Natural killer cell (primary cell): ENCODE measurements at regions not wholly inside any gene's neighbourhood (a gene's known extent, or its start where the extent isn't known, plus 50 kb on each side); places are given as distances from the start of the nearest gene placed in this dataset.

Source experiments
- ATAC-seq, 3 donors: fragments of 150-1000 bp in 2 of 3; fragments of 200-7000 bp in 1 of 3; cut with Tn5 transposase; 1 replicate in 1 of 3; 2 replicates in 2 of 3; pipeline ENCODE4 v1.10.0; 2021; ENCODE audit warnings: mild to moderate bottlenecking in 2 of 3, moderate library complexity in 2 of 3
- DNase-seq, 2 donors: peaks; one replicate each; pipeline versions ENCODE4 v3.0.0 to v3.0.0-alpha.2; 2013 to 2021; ENCODE audit warnings: mixed read lengths in 1 of 2
- H3K27ac ChIP-seq: one replicate; pipeline ENCODE4 v1.5.1; 2013; ENCODE audit warnings: mild to moderate bottlenecking, low read length
- H3K27me3 ChIP-seq: one replicate; pipeline ENCODE4 v1.6.1; 2013; ENCODE audit warnings: low read length; ENCODE audit not compliant: control insufficient read depth, insufficient read depth
- H3K36me3 ChIP-seq: one replicate; pipeline ENCODE4 v1.6.1; 2013; ENCODE audit warnings: low read length; ENCODE audit not compliant: control insufficient read depth, insufficient read depth
- H3K4me1 ChIP-seq: one replicate; pipeline ENCODE4 v1.6.1; 2013; ENCODE audit warnings: low read length; ENCODE audit not compliant: control insufficient read depth, insufficient read depth
- H3K4me3 ChIP-seq: one replicate; pipeline ENCODE4 v1.5.1; 2013; ENCODE audit warnings: low read length
- H3K9me3 ChIP-seq: one replicate; pipeline ENCODE4 v1.6.1; 2013; ENCODE audit warnings: low read length; ENCODE audit not compliant: control insufficient read depth, insufficient read depth
- H3K27ac Mint-ChIP-seq, 2 donors: one replicate each; pipeline ENCODE4 v1.8.0; 2022; ENCODE audit warnings: mild to moderate bottlenecking in 2 of 2, mixed read lengths in 2 of 2, moderate library complexity in 1 of 2
- H3K27me3 Mint-ChIP-seq, 2 donors: one replicate each; pipeline ENCODE4 v1.8.0; 2022; ENCODE audit warnings: low read depth in 2 of 2, mixed read lengths in 2 of 2
- H3K36me3 Mint-ChIP-seq: one replicate; pipeline ENCODE4 v1.8.0; 2022; ENCODE audit warnings: mixed read lengths
- H3K4me1 Mint-ChIP-seq, 2 donors: one replicate each; pipeline ENCODE4 v1.8.0; 2022; ENCODE audit warnings: mixed read lengths in 2 of 2
- H3K4me3 Mint-ChIP-seq: one replicate; pipeline ENCODE4 v1.8.0; 2022; ENCODE audit warnings: mild to moderate bottlenecking, moderate library complexity, mixed read lengths
- H3K9me3 Mint-ChIP-seq, 2 donors: one replicate each; pipeline ENCODE4 v1.8.0; 2022; ENCODE audit warnings: mixed read lengths in 2 of 2
- WGBS: methylation state at CpG from one replicate; pipeline ENCODE4 v1.1.7; 2013; ENCODE audit warnings: missing lambda C conversion rate; ENCODE audit not compliant: insufficient coverage; 5-methylcytosine and 5-hydroxymethylcytosine counted together
- intact Hi-C: fragments of 100-400 bp; cut with micrococcal nuclease; formaldehyde crosslinking; loops from one replicate; pipeline ENCODE4 v1.14.2; 2022
- TF ChIP-seq, protein P1 (sequence below): fragments of 200-600 bp; IDR thresholded peaks from one replicate; pipeline ENCODE4 v1.8.0; 2022; ENCODE audit warnings: antibody characterized with exemption

DNA sequence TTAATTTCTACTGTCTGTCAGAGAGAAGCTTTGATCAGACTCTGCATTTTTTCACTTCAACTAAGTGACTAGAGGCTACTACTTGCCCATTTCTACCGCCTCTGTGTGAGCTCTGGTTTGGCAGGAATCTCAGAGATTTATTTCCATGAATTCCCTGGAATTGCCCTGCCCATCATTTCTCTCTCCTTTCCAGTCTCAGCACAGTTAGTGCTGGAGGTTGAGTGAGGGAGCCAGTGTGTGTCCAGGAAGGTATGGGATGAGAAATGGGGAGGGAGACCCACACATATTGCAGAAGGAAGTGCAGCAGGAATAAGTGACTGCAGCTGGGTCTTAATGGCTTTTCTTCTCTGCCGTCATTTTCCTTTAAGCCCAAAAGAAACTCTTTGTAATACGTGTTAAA, 443.1 kb upstream of the ZNF462 start:
- WGBS, result 87% methylated on average over 1 of the region's 3 CpGs
- H3K27me3 ChIP-seq, result no peaks in the 10 kb centered on the region
- no peak for DNase-seq
- Mint-ChIP-seq H3K4me1 (peaks cover 52 to 68% of the 10 kb centered on the region in 2 donors), H3K27me3 (no peaks in the 10 kb centered on the region), H3K4me3 (peak overlapping the region; percentile 45), H3K9me3 (no peaks in the 10 kb centered on the region), H3K36me3 (no peaks in the 10 kb centered on the region), H3K27ac (peak overlapping the region; percentile 13 to 61)
- H3K9me3 ChIP-seq, result no peaks in the 10 kb centered on the region
- no peak overlapping the region for H3K4me3 ChIP-seq
- TF ChIP-seq, protein P1, sequence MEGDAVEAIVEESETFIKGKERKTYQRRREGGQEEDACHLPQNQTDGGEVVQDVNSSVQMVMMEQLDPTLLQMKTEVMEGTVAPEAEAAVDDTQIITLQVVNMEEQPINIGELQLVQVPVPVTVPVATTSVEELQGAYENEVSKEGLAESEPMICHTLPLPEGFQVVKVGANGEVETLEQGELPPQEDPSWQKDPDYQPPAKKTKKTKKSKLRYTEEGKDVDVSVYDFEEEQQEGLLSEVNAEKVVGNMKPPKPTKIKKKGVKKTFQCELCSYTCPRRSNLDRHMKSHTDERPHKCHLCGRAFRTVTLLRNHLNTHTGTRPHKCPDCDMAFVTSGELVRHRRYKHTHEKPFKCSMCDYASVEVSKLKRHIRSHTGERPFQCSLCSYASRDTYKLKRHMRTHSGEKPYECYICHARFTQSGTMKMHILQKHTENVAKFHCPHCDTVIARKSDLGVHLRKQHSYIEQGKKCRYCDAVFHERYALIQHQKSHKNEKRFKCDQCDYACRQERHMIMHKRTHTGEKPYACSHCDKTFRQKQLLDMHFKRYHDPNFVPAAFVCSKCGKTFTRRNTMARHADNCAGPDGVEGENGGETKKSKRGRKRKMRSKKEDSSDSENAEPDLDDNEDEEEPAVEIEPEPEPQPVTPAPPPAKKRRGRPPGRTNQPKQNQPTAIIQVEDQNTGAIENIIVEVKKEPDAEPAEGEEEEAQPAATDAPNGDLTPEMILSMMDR, result no peak
- peaks cover 20% of the 10 kb centered on the region for H3K4me1 ChIP-seq
- no peaks in the 10 kb centered on the region for H3K36me3 ChIP-seq
- ATAC-seq, result no peak
- intact Hi-C loops, result loop anchor here (5.0 kb wide), 1 partner anchor 108 kb away; no protein-coding TSS in a partner anchor
- no peak overlapping the region for H3K27ac ChIP-seq

DNA sequence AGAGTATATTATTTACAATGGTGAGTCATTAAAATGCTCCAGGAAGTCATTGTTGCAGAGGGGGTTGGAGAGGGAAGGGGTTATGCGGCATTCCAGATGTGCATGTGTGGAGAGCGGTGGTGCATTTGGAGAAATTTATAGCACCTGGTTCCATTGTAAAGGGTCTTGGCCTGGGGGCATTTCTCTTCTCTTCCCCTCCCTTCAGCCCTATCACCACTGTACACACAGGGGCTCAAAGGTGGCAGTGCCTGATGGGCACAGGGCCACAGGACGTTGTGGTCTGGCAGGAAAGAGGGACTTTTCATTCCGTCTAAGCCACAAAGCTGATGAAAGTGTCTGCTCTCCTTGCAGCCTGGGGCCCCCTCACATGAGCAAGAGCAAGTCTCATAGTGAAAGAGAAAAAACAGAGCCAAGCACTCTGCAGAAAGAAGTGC, 442.4 kb upstream of the ZNF462 start:
- TF ChIP-seq, protein P1, result no peak
- H3K4me1 ChIP-seq, result peaks cover 20% of the 10 kb centered on the region
- H3K9me3 ChIP-seq, result no peaks in the 10 kb centered on the region
- 16% methylated on average over 4 of the region's 4 CpGs for WGBS
- peak; percentile 4 to 25 for DNase-seq
- Mint-ChIP-seq H3K27me3 (no peaks in the 10 kb centered on the region), H3K27ac (peak overlapping the region; percentile 13 to 61), H3K4me1 (peaks cover 52 to 65% of the 10 kb centered on the region in 2 donors), H3K9me3 (no peaks in the 10 kb centered on the region), H3K4me3 (peak overlapping the region; percentile 55), H3K36me3 (no peaks in the 10 kb centered on the region)
- no peaks in the 10 kb centered on the region for H3K36me3 ChIP-seq
- no peaks in the 10 kb centered on the region for H3K27me3 ChIP-seq
- no peak overlapping the region for H3K27ac ChIP-seq
- peak; percentile 71 to 87 (median 79) for ATAC-seq
- intact Hi-C loops, result no loop called here
- H3K4me3 ChIP-seq, result no peak overlapping the region

DNA sequence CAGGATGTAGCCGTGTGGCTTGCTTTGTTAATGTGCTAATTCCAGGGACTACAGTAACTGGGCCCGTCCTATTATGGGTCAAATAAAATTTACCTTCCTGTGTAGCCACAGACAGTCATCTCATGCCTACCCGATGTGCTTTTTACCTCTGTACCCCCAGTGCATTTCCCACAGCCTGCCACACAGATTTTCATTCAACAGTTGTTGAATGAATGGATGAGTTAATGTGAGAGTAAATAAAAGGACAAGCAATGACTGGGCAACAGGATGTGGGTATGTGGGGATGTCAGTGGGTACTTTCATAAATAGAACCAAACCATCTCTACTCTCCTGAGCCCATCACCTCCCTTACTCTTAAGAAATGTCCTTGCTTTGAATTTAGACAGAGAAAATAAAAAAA, 441.2 kb upstream of the ZNF462 start:
- peak overlapping the region; percentile 37 for H3K4me3 Mint-ChIP-seq
- DNase-seq, result no peak
- intact Hi-C loops, result no loop called here

DNA sequence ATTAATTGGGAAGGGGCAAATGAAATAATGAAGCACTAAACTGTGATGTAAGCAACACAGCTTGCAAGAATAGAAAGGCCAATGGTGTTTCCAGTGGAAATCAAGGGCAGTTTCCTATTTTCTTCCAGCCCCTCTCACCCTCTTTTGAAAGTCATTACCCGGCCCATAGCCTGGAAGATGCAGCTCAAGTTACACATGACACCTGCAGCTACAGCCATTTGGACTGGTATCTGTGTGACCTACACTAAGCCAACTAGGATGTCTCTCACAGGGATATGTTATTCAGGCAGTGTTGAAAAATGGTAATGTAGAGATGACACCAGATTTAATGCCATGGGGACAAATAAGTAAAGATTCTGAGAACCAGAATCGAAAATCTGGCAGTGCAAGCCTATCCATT, 439.4 kb upstream of the ZNF462 start:
- ATAC-seq (no peak), DNase-seq (no peak)
- intact Hi-C loops, result no loop called here
- Mint-ChIP-seq H3K4me1 (peaks cover 37 to 45% of the 10 kb centered on the region in 2 donors), H3K36me3 (no peaks in the 10 kb centered on the region), H3K27me3 (no peaks in the 10 kb centered on the region), H3K27ac (no peak overlapping the region), H3K4me3 (no peak overlapping the region), H3K9me3 (no peaks in the 10 kb centered on the region)
- Histone ChIP-seq H3K36me3 (no peaks in the 10 kb centered on the region), H3K9me3 (no peaks in the 10 kb centered on the region), H3K4me3 (no peak overlapping the region), H3K27ac (no peak overlapping the region), H3K4me1 (peaks cover 20% of the 10 kb centered on the region), H3K27me3 (no peaks in the 10 kb centered on the region)
- 51% methylated on average over 2 of the region's 2 CpGs for WGBS
- TF ChIP-seq, protein P1, result no peak

More for the DNA sequence above, 441.2 kb upstream of the ZNF462 start:
- TF ChIP-seq, protein P1, result no peak
- no peaks in the 10 kb centered on the region for H3K27me3 ChIP-seq
- no peaks in the 10 kb centered on the region for H3K9me3 Mint-ChIP-seq
- no peaks in the 10 kb centered on the region for H3K36me3 Mint-ChIP-seq
- H3K36me3 ChIP-seq, result no peaks in the 10 kb centered on the region
- H3K4me3 ChIP-seq, result no peak overlapping the region
- no peak overlapping the region for H3K27ac ChIP-seq
- peaks cover 20% of the 10 kb centered on the region for H3K4me1 ChIP-seq
- no peaks in the 10 kb centered on the region for H3K9me3 ChIP-seq
- no peaks in the 10 kb centered on the region for H3K27me3 Mint-ChIP-seq
- peaks cover 51 to 56% of the 10 kb centered on the region in 2 donors for H3K4me1 Mint-ChIP-seq
- peak overlapping the region; percentile 13 to 61 for H3K27ac Mint-ChIP-seq
- WGBS, result 38% methylated on average over 2 of the region's 3 CpGs
- ATAC-seq, result peak in 1 of 3 donors; percentile 50
